ENCODE measurements at regions not wholly inside any gene's neighbourhood (a gene's known extent, or its start where the extent isn't known, plus 50 kb on each side); places are given as distances from the start of the nearest gene placed in this dataset.

DNA sequence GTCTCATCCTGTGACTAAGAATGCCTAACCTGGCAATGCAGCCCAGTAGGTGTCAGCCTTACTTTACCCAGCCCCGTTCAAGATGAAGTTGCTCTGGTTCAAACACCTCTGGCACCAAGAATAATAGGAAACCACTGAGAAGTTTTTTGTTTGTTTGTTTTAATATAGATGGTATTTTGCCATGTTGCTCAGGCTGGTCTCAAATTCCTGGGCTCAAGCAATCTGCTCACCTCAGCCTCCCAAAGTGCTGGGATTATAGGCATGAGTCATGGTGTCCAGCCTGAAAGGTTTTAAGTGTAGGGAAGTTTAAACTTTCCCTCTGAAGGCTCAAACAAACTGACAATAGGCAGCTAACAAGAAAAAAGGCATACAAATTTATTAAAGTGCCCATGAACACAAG is 51.2 kb upstream of the ABCC4 start:
- no peak for DNase-seq (ENCODE audit: low read depth in 3 of 3)

DNA sequence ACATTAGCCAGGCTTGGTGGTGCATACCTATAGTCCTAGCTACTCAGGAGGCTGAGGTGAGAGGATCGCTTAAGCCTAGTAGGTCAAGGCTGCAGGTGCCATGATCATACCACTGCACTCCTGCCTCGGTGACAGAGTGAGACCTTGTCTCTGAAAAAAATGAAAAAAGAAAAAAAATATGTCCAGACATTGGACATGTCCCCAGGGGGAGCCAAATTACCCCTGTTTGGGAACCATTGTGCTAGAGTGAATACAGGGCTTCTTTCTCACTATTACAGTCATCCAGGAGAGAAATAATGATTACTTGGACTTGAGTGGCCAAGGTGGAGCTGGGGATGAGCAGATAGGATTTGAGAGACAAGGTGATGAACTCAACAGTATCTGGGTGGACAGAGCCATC is 52.9 kb upstream of the ABCC4 start:
- no peak for DNase-seq (ENCODE audit: low read depth in 3 of 3)

DNA sequence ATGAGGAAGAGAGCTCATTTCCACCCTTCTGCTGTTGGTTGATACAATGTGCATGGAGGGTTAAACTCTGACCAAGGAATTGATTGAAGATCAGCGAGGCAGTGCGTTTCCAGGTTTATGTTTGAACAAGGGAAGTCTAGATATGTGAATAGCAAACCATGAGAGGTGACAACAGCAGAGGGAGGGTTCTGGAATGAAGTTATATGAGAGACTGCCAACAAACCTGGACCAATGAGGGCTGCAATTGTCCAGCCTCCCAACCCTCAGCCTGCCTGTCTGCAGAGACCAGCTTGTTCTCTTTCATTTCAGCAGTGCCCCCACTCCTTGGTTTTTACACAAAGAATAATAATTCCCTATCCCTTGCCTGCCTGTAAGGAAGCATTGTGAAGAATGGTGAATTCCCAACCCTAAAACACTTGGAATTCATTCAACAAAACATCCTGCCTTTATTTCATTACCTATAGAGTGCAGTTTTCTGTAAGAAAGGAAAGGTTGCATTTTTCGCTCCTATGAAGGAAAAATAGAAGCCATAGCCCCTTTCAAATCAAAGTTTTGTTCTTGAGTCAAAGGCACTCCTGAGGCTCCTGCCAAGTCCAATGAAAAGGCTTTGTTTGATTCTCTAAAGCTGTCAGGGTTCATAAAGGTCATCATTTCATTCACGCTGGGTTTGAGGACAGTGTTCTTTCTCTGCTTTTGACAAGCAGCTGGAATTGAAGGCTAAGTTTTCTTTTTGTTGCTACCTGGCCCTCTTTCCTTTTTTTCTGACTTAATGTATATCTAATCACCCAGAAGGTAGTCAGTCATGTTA is 53.6 kb upstream of the ABCC4 start:
- no peak for DNase-seq (ENCODE audit: low read depth in 3 of 3)

DNA sequence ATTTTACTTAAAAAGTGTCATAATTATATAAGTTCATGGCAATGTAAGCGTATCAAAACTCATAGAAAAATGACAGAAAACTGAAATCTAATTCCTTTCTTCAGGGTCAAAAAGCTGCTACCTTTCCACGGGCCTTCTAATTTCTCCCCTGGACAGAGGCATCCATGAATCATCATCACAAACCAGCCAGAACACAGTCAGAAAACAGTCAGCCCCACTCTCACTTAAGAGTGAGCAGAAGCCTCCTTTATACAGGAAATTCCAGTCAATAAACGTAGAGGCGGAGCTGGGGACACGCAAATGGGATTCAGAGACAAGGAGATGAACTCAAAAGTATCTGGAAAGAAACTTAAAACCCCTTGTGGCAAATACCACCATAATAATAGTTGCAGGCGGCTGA is 54.2 kb upstream of the ABCC4 start:
- no peak for DNase-seq (ENCODE audit: low read depth in 3 of 3)

DNA sequence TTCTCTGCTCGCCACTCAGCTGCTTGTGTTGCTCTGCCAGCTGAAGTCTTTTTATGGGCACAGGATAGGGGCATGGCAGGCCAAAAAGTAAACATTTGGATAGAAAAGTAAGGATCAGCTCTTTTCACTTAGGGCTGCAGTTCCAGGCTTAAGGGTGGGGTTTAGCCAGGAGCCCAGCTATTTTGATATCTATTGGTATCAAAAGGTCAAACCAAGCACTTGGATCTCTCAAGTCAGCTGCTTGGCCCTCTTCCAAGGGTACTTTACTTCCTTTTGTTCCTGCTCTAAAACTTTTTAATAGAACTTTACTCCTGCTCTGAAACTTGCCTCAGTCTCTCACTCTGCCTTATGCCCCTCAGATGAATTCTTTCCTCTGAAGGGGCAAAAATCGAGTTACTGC is 55.7 kb upstream of the ABCC4 start:
- DNase-seq (ENCODE audit: low read depth in 3 of 3), result no peak

DNA sequence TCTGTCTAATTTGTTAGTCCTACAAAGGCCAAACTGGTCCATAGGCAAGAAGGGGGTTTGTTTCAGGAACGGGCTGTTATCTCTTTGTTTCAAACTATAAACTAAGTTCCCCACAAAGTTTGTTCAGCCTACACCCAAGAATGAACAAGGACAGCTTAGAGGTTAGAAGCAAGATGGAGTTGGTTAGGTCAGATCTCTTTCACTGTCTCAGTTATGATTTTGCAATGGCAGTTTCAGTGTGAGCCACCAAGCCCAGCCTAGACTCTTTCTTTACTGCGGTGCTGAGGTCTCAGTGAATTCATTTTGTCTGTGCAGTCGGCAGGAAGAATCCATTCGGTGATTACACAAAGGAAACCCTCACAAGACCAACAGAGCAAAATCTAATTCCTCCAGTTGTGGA is 56.6 kb upstream of the ABCC4 start:
- no peak for DNase-seq (ENCODE audit: low read depth in 3 of 3)

DNA sequence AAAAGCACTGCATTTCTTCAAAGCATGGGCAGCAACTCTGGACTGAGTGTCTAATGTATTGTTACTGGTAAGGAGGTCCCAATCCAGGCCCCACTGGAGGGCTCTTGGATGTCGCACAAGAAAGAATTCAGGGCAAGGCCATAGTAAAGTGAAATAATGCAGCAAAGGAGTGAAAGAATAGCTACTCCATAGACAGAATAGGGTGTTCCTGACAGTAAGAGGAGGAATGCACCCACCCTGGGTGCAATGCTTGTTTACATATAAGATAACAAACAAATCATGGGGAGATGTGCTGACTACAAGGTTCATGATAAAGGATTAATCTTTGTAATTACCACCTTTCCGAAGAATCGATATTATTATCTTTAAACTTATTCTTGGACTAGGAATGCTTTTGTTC is 58.8 kb upstream of the ABCC4 start:
- DNase-seq (ENCODE audit: low read depth in 3 of 3), result no peak

DNA sequence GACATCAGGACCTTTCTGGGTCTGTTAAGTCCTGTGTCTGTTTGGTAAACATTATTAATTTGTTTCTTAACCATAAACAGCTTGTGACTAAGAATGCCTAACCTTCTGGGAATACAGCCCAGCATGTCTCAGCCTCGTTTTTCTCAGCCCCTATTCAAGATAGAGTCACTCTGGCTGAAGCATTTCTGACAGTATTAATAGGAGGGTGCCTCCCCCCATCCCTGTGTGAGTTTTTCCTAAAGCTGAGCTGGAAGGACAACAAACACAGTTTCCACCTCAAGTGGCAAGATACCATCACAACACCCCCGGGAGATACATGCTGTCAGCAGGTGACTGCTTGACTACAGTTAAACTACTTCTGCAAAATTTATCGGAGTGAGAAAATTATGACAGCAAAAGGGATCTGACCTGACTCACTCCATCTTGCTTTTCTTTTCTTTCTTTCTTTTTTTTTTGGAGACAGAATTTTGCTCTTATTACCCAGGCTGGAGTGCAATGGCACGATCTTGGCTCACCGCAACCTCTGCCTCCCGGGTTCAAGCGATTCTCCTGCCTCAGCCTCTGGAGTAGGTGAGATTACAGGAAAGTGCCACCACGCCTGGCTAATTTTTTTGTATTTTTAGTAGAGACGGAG is 59.3 kb upstream of the ABCC4 start:
- no peak for DNase-seq (ENCODE audit: low read depth in 3 of 3)

DNA sequence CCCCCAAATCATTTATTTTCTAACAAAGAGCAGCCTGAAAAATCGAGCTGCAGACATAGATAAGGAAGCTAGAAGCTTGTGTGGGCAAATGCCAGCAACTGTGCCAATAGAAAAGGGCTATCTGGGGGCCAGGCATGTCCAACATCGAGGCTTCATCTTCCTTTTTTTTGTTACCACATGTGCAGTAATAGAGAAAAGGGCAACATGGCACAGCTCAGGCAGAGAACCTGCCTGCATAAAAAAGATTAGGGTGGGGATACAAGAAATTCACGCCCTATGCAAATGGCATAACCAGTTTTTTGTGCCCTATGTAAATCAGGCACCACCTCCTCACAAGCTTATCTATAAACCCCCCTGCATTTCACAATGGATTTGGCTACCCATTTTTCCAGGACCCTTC is 60.4 kb upstream of the ABCC4 start:
- no peak for DNase-seq (ENCODE audit: low read depth in 3 of 3)

DNA sequence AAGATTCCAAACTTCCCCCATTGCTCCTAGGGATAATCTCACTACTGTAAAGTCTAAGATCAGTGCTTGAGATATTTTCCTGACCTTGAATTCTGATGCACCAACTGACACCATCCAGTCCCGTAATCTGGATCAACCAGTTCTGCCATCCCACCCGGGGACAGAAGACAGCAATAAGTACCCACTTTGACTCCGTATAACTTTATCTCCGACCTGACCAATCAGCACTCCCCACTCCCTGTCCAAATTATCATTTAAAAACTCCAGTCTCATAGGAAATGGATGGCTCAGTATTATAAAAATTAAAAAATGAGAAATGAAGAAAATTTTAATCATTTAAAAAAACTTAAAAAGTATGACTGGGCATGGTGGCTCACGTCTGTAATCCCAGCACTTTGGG is 61.4 kb upstream of the ABCC4 start:
- DNase-seq (ENCODE audit: low read depth in 3 of 3), result no peak

DNA sequence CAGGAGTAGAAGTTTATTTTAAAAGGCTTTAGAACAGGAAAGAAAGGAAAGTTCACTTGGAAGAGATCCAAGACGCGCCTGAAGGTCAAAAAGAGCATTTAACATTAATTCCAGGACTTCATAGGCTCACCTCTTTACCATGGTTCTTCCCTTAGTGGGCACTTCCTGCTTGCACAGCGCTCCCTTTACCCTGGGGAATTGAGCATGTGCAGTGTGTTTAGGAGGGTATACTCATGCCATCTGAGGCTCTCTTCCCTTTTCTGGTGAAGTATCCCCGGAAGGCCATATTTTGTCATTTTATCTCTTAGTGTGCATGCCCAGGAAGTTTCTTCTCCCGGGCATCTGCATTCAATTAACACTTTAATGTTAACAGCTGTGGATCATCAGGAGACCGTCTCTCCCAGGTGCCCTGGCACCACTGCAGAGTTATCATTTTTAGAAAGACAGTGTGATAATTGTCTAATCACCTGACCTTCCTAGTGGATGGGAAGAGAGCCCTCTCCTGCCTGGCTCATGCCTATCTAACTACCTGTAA is 66.1 kb upstream of the ABCC4 start:
- DNase-seq (ENCODE audit: low read depth in 3 of 3), result no peak

DNA sequence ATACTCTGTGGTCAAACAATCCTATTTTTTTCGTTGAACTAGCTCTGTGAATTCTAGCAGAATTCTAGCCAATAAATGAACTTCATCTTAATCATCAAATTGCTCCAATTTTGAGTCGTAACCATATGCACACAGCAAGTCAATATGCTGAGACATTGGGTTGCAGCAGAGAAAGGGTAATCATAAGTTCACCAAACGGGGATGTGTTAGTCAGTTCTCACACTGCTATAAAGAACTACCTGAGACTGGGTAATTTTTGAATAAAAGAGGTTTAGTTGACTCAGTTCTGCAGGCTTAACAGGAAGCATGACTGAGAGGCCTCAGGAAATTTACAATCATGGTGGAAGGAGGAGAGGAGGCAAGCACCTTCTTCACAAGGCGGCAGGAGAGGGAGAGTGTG is 67.7 kb upstream of the ABCC4 start:
- no peak for DNase-seq (ENCODE audit: low read depth in 3 of 3)

DNA sequence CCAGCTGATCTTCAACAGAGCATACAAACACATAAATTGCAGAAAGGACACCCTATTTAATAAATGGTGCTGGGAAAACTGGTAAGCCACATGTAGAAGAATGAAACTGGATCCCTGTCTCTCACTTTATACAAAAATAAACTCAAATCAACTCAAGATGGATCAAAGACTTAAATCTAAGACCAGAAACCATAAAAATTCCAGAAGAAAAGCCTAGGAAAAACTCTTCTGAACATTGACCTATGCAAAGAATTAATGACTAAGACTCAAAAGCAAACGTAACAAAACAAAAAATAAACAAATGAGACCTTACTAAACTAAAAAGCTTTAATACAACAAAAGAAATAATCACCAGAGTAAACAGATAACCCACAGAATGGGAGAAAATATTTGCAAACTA is 74.5 kb upstream of the ABCC4 start:
- DNase-seq (ENCODE audit: low read depth in 3 of 3), result no peak

DNA sequence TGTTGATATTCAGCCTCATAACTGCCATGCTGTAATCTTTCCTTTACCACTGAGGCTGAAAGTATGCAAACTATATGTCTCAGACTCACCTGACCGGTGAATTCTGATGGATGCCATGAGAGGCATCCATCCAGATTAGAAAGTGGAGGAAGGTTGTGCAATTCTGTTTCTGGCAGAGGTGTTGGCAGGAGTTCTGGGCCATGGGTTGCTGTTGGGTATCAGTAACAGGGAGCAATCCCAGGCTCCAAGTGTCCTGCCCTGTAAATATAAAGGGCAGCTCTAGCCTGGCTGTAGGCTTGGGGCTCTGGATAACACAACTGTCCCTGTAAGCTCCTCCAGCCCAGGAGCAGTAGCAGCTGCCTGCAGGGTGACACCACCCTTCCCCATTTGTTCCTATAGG is 77.4 kb upstream of the ABCC4 start:
- DNase-seq (ENCODE audit: low read depth in 3 of 3), result no peak

DNA sequence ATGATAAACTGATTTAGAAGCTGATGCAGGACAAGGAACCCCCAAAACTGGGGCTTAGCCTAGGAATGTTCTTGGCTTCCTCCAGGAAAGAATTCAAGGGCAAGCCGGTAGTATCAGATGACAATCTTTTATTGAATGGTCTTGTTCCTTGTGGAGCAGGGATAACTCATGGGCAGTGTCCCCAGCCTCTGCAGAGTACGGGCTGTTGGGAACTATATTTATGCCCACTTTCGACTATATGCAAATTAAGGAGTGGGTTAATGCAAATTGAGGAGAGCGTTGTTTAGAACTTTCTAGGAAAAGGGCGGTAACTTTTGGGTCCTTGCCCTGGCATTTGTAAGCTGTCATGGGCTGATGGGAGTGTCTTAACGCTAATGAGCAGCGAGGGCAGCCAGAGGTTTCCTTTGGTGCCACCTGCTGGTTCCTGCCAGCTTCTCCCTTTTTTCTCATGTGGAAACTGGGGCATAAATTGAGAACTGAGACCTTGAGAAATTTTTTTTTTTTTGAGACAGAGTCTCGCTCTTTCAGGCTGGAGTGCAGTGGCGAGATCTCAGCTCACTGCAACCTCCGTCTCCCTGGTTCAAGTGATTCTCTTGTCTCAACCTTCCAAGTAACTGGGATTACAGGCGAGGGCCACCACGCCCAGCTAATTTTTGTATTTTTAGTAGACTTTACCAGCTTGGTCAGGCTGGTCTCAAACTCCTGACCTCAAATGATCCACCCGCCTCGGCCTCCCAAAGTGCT is 79.4 kb upstream of the ABCC4 start:
- DNase-seq (ENCODE audit: low read depth in 3 of 3), result peak; percentile 37 to 63 (median 55)

DNA sequence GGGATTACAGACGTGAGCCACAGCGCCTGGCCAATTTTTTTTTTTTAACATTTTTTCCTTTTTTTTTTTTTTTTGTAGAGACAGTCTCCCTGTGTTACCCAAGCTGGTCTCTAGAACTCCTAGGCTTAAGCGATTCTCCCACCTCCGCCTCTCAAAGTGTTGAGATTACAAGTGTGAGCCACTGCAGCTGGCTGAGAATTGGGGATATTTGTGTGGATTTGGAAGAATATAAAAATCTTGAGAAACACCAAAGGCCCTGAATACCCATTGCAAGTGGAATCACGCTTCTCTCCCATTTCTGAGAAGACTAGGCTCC is 79.9 kb upstream of the ABCC4 start:
- DNase-seq (ENCODE audit: low read depth in 3 of 3), result no peak

DNA sequence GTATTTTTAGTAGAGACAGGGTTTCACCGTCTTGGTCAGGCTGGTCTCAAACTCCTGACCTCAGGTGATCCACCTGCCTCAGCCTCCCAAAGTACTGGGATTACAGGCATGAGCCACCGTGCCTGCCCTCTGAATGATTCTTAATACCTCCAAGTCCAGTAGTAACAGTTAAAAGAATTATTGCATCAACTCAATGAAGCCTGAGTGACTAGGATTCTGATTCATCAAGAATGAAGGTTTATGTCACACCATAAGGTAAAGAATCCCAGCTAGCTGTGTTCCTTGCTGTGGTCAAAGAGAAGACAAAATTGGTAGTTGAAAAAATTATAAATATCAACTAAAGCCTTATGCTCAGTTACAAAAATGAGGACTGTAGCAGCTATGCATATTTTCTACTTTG is 81.2 kb upstream of the ABCC4 start:
- DNase-seq (ENCODE audit: low read depth in 3 of 3), result no peak

DNA sequence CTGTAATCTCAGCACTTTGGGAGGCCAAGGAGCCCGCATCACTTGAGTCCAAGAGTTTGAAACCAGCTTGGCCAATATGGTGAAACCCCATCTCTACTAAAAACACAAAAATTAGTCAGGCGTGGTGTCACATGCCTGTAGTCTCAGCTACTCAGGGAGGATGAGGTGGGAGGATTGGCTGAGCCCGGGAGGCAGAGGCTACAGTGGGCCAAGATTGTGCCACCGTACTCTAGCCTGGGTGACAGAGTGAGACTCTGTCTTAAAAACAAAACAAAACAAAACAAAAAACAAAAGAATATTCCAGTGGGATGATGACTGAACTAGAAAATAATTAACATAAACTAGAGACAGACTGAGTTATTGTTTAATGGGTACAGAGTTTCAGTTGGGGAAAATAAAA is 81.7 kb upstream of the ABCC4 start:
- no peak for DNase-seq (ENCODE audit: low read depth in 3 of 3)

DNA sequence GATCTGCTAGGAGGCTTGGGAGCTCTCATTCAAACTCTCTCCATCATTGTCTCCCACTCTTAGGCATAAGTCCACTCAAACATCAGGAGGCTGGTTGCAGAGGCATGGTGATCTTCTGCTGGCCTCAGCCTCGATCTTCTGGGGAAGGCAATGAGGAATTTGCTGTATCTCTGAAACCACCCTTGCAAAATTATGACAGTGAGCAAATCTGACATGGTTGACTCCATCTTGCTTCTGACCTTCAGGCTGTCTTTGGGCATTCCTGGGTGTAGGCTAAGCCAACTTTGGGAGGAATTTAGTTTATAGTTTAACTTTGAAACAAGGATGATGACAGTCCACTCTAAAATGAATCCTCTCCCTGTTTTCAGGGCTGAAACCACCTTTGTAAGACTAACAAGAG is 84.1 kb upstream of the ABCC4 start:
- no peak for DNase-seq (ENCODE audit: low read depth in 3 of 3)

DNA sequence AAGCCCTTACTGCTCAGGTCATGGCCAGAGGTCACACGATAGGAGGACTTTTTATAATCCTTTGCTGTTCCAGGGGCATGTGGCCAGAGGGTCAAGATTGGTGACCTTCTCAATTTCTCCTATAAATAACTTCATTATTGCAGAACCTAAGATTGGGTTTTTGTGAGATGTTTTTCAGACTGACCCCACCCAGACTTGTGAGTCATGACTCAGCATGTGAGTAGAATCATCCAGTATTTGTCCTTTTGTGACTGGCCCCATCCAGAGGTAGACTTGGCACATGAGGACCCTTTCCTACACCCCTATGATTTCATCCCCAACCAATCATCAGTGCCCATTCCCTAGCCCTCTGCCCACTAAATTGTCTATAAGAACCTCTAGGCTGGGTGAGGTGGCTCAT is 84.5 kb upstream of the ABCC4 start:
- DNase-seq (ENCODE audit: low read depth in 3 of 3), result no peak

DNA sequence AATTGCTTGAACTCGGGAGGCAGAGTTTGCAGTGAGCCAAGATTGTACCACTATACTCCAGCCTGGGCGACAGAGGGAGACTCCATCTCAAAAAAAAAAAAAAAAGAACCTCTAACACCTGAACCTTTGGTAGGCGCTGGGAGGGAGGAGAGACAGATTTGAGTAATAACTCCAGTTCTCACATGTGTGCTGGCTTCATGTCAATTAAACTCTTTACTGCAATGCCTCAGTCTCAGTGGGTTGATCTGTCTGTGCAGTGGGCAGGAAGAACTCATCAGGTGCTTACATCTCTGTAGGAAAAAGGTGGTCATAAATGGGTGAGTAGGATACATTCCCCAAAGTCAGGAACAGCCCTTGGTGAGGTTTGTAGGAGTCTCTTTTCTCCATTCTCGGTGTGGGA is 85.1 kb upstream of the ABCC4 start:
- no peak for DNase-seq (ENCODE audit: low read depth in 3 of 3)

DNA sequence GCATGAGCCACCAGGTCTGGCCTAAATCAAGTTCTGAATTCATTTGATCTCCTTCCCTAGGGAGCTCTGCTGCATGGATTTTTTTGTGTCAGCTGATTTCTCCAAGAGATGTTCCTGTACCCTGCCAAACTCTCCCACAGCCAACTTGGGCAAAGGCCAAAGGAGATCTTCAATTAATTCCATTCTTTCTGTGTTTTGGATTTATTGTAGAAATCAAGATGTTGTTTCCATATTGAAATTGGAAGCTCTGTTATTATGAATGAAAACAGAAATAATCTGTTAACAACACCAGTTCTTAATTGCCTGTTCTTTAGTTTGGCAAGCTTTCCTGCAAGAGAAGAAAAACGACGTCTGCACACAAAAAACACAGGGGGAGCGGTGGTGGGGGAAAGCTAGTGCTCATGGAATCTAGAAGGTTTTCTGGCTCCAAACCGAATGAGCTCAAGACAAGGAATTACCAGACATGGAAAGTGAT is 86.5 kb upstream of the ABCC4 start:
- DNase-seq (ENCODE audit: low read depth in 3 of 3), result no peak
